K562 (cell line): ENCODE measurements at regions not wholly inside any gene's neighbourhood (a gene's known extent, or its start where the extent isn't known, plus 50 kb on each side); places are given as distances from the start of the nearest gene placed in this dataset.

Experiments
- ATAC-seq: fragments of 200-7000 bp; cut with Tn5 transposase; 3 replicates; pipeline ENCODE4 v1.9.1; 2020; ENCODE audit warnings: moderate library complexity
- BruUV-seq: library from RNA; stranded (reverse); fragments of 400-500 nt; replicated peaks from 2 replicates; lab custom pipeline; 2021; lab: Mats Ljungman, UMichigan
- CTCF ChIA-PET: fragments of 300-600 bp; formaldehyde crosslinking; extraction: SDS; loops from one replicate; lab custom pipeline; 2021; ENCODE audit warnings: low intra/inter-chr PET ratio; lab: Yijun Ruan, JAX
- POLR2A ChIA-PET: fragments of 300-600, 350-650 bp; sonication (Branson Sonifier 250); formaldehyde crosslinking; extraction: SDS; loops from one replicate; lab custom pipeline; 2021; ENCODE audit warnings: antibody characterized with exemption, inconsistent platforms; lab: Yijun Ruan, JAX
- DNase-seq, 4 experiments: peaks; one replicate each; pipeline versions ENCODE4 v3.0.0 to v3.0.0-alpha.2; 2011 to 2018; ENCODE audit warnings: low spot score in 3 of 4, mixed read lengths in 3 of 4; ENCODE audit errors: extremely low read depth in 1 of 4
- FAIRE-seq: peaks from 2 replicates; lab custom pipeline; 2011; peaks lifted over from hg19 to GRCh38; lab: Jason Lieb, UNC
- H2AFZ ChIP-seq: 2 replicates; pipeline ENCODE4 v1.6.0; 2011; ENCODE audit warnings: low read depth, low read length, control low read depth, inconsistent platforms
- H3K27ac ChIP-seq: fragments of 200-600 bp; 3 replicates; pipeline ENCODE4 v1.8.0; 2011; ENCODE audit warnings: low read depth, mild to moderate bottlenecking, control low read depth, inconsistent platforms, low read length, moderate library complexity, mixed read lengths; ENCODE audit errors: extremely low read depth
- H3K27me3 ChIP-seq, 2 experiments: fragments of 300-600 bp in 1 of 2; 2 replicates in 1 of 2; 3 replicates in 1 of 2; pipeline versions ENCODE4 v1.6.0 to v1.8.0; 2011; ENCODE audit warnings: inconsistent platforms in 2 of 2, low read length in 2 of 2, mild to moderate bottlenecking in 1 of 2, mixed read lengths in 1 of 2, moderate library complexity in 1 of 2; ENCODE audit not compliant: control insufficient read depth in 2 of 2, insufficient read depth in 2 of 2
- H3K36me3 ChIP-seq: fragments of 300-600 bp; 3 replicates; pipeline ENCODE4 v1.8.0; 2011; ENCODE audit warnings: mild to moderate bottlenecking, low read length, inconsistent platforms; ENCODE audit not compliant: control insufficient read depth, insufficient read depth
- H3K4me1 ChIP-seq, 2 experiments: fragments of 200-600 bp in 1 of 2; replicated peaks in 1 of 2; 2 replicates in 1 of 2; 3 replicates in 1 of 2; pipeline versions ENCODE4 v1.5.1 to v1.8.0; 2011; ENCODE audit warnings: inconsistent platforms in 2 of 2, low read length in 2 of 2, mild to moderate bottlenecking in 1 of 2, mixed read lengths in 1 of 2, moderate library complexity in 1 of 2; ENCODE audit not compliant: control insufficient read depth in 2 of 2, insufficient read depth in 2 of 2
- H3K4me2 ChIP-seq: 2 replicates; pipeline ENCODE4 v1.6.1; 2011; ENCODE audit warnings: low read length, control low read depth, inconsistent platforms, mixed read lengths; ENCODE audit not compliant: insufficient read depth
- H3K4me3 ChIP-seq: fragments of 200-600 bp; sonication (generic), shearing (Covaris generic); 2 replicates; pipeline ENCODE4 v1.5.1; 2016; ENCODE audit warnings: control low read depth, inconsistent platforms
- H3K79me2 ChIP-seq: fragments of 200-600 bp; 3 replicates; pipeline ENCODE4 v1.8.0; 2011; ENCODE audit warnings: low read length, inconsistent platforms; ENCODE audit not compliant: control insufficient read depth, insufficient read depth
- H3K9ac ChIP-seq, 2 experiments: 2 replicates each; pipeline versions ENCODE4 v1.6.0 to v1.6.1; 2011; ENCODE audit warnings: low read depth in 2 of 2, low read length in 2 of 2, control low read depth in 1 of 2, inconsistent platforms in 1 of 2, mild to moderate bottlenecking in 1 of 2, mixed read lengths in 1 of 2; ENCODE audit not compliant: insufficient read depth in 1 of 2
- H3K9me1 ChIP-seq: one replicate; pipeline ENCODE4 v1.6.0; 2011; ENCODE audit warnings: inconsistent platforms, mild to moderate bottlenecking, low read length, moderate library complexity; ENCODE audit not compliant: control insufficient read depth, insufficient read depth
- H3K9me3 ChIP-seq: replicated peaks from 2 replicates; pipeline ENCODE4 v1.5.1; 2011; ENCODE audit warnings: low read depth, low read length, inconsistent platforms; ENCODE audit not compliant: control insufficient read depth, insufficient read depth
- H4K20me1 ChIP-seq: replicated peaks from 2 replicates; pipeline ENCODE4 v1.6.1; 2011; ENCODE audit warnings: low read length, inconsistent platforms, mixed read lengths; ENCODE audit not compliant: control insufficient read depth, insufficient read depth
- ARHGAP35 ChIP-seq: fragments of 450-650 bp; IDR thresholded peaks from 2 replicates; pipeline ENCODE4 v1.6.1; 2018; ENCODE audit not compliant: partially characterized antibody
- CHD4 ChIP-seq: fragments of 200-600 bp; sonication (generic); IDR thresholded peaks from 3 replicates; pipeline ENCODE4 v1.6.1; 2012; ENCODE audit warnings: low read depth, mild to moderate bottlenecking, mixed read lengths, low read length, inconsistent platforms; ENCODE audit not compliant: insufficient read depth, insufficient replicate concordance, poor library complexity, severe bottlenecking
- CREBBP ChIP-seq: IDR thresholded peaks from one replicate; pipeline ENCODE4 v1.6.1; 2012; ENCODE audit warnings: low read depth, mild to moderate bottlenecking, control low read depth, inconsistent platforms, low read length
- DMBX1 ChIP-seq: fragments of 250-450 bp; sonication (Bioruptor Pico); IDR thresholded peaks from 2 replicates; pipeline ENCODE4 v1.8.0; 2022; ENCODE audit warnings: inconsistent platforms, mild to moderate bottlenecking, moderate library complexity, borderline replicate concordance
- ELK1 ChIP-seq: sonication (generic); formaldehyde crosslinking; IDR thresholded peaks from 2 replicates; pipeline ENCODE4 v1.8.1; 2022; ENCODE audit warnings: missing genetic modification reagents
- ESRRA ChIP-seq: fragments of 450-650 bp; IDR thresholded peaks from 2 replicates; pipeline ENCODE4 v1.6.1; 2014; ENCODE audit warnings: low read depth, mild to moderate bottlenecking, moderate library complexity, borderline replicate concordance
- GABPA ChIP-seq: fragments of 200-800 bp; sonication (Bioruptor generic); conservative IDR thresholded peaks from 2 replicates; pipeline ENCODE4 v1.6.1; 2016; ENCODE audit warnings: low read depth, missing genetic modification characterization, missing compliant biosample characterization
- HIVEP1 ChIP-seq: fragments of 250-450 bp; sonication (Bioruptor Pico); IDR thresholded peaks from 2 replicates; pipeline ENCODE4 v1.4.0; 2020; ENCODE audit warnings: mild to moderate bottlenecking
- HSF4 ChIP-seq: fragments of 250-450 bp; sonication (Bioruptor Pico); IDR thresholded peaks from 2 replicates; pipeline ENCODE4 v2.1.2; 2022; ENCODE audit warnings: mild to moderate bottlenecking, moderate library complexity, borderline replicate concordance
- IRF2 ChIP-seq: sonication (generic); formaldehyde crosslinking; IDR thresholded peaks from 2 replicates; pipeline ENCODE4 v1.8.1; 2022; ENCODE audit warnings: mild to moderate bottlenecking, missing genetic modification reagents
- MLX ChIP-seq, 2 experiments: fragments of 450-650 bp in 1 of 2; sonication (generic) in 1 of 2; formaldehyde crosslinking; conservative IDR thresholded peaks; 2 replicates each; pipeline versions ENCODE4 v1.4.0 to v1.8.1; 2020 to 2022; ENCODE audit warnings: mild to moderate bottlenecking in 1 of 2, missing genetic modification reagents in 1 of 2
- RNF2 ChIP-seq: sonication (generic); IDR thresholded peaks from 2 replicates; pipeline ENCODE4 v1.6.1; 2016
- SETDB1 ChIP-seq: IDR thresholded peaks from one replicate; pipeline ENCODE4 v1.6.1; 2012; ENCODE audit warnings: low read length, control low read depth, inconsistent platforms
- TCF7 ChIP-seq: sonication (generic); IDR thresholded peaks from 2 replicates; pipeline ENCODE4 v1.6.1; 2016; ENCODE audit warnings: antibody characterized with exemption, borderline replicate concordance
- U2AF2 ChIP-seq: fragments of 200-400 bp; formaldehyde crosslinking; optimal IDR thresholded peaks from 2 replicates; pipeline ENCODE3; 2017; ENCODE audit warnings: low read depth, mild to moderate bottlenecking, low read length
- ZNF239 ChIP-seq: fragments of 250-450 bp; sonication (Bioruptor Pico); IDR thresholded peaks from 2 replicates; pipeline ENCODE4 v1.4.0; 2020; ENCODE audit warnings: mild to moderate bottlenecking
- ZNF436 ChIP-seq: fragments of 250-450, 450-650 bp; sonication (Bioruptor Pico); formaldehyde crosslinking; IDR thresholded peaks from 2 replicates; pipeline ENCODE4 v1.7.0; 2020; ENCODE audit warnings: mild to moderate bottlenecking
- ZNF551 ChIP-seq: fragments of 250-450 bp; sonication (Bioruptor Pico); IDR thresholded peaks from 2 replicates; pipeline ENCODE4 v1.5.0; 2021; ENCODE audit warnings: mild to moderate bottlenecking, moderate library complexity
- ZNF699 ChIP-seq: fragments of 250-450 bp; sonication (Bioruptor Pico); IDR thresholded peaks from 2 replicates; pipeline ENCODE4 v1.8.0; 2021; ENCODE audit warnings: mild to moderate bottlenecking, moderate library complexity; ENCODE audit not compliant: insufficient replicate concordance
- WGBS: fragments of 100-300 bp; shearing (Covaris generic); methylation state at CpG from one replicate; pipeline ENCODE4 v1.1.6; 2016; ENCODE audit warnings: low coverage, mixed read lengths; ENCODE audit not compliant: insufficient coverage; ENCODE audit errors: missing lambda C conversion rate; 5-methylcytosine and 5-hydroxymethylcytosine counted together
- in situ Hi-C: fragments of 300-500 bp; cut with MboI; formaldehyde crosslinking; loops from 4 replicates; pipeline ENCODE4 v1.15.0; 2018; ENCODE audit warnings: inconsistent platforms, mixed read lengths
- intact Hi-C: fragments of 100-400 bp; cut with micrococcal nuclease; formaldehyde crosslinking; loops from 2 replicates; pipeline ENCODE4 v1.14.2; 2022

- no peak for TF ChIP-seq MLX (CRISPR knock-in tag; conservative IDR thresholded peaks at IDR 0.05)
- TF ChIP-seq RNF2, result no peak
- TF ChIP-seq ESRRA, result no peak
Observed at GRCh38 chr21:23039846-23040245, 2041.6 kb downstream of the NCAM2 start (continued).

GRCh38 chr21:23045955-23046354, 2047.7 kb downstream of the NCAM2 start:
- no peak for TF ChIP-seq DMBX1 (CRISPR knock-in tag)
- no peak for TF ChIP-seq HIVEP1 (CRISPR knock-in tag)
- no peak for TF ChIP-seq ARHGAP35
- TF ChIP-seq GABPA (tag), result no peak
- TF ChIP-seq ZNF551, result no peak
- no peak for TF ChIP-seq HSF4 (CRISPR knock-in tag)
- no peak for TF ChIP-seq CHD4
- TF ChIP-seq ZNF436, result no peak
- TF ChIP-seq ZNF699 (CRISPR knock-in tag), result no peak
- TF ChIP-seq U2AF2, result no peak
- TF ChIP-seq ELK1, result no peak
- TF ChIP-seq IRF2, result no peak
- no peak for TF ChIP-seq ZNF239
- TF ChIP-seq CREBBP, result no peak
- no peak for TF ChIP-seq TCF7
- TF ChIP-seq SETDB1, result no peak
- Histone ChIP-seq H3K27me3 (no peaks in the 10 kb centered on the region), H3K9me3 (no peaks in the 10 kb centered on the region), H4K20me1 (no peaks in the 10 kb centered on the region), H3K27ac (no peak overlapping the region), H3K4me2 (no peak overlapping the region), H2AFZ (no peak overlapping the region), H3K4me3 (no peak overlapping the region), H3K9me1 (no peaks in the 10 kb centered on the region), H3K9ac (no peak overlapping the region), H3K4me1 (no peaks in the 10 kb centered on the region), H3K79me2 (no peaks in the 10 kb centered on the region), H3K36me3 (no peaks in the 10 kb centered on the region)
- 0% methylated on average over 1 of the region's 1 CpG for WGBS
- FAIRE-seq (no peak), ATAC-seq (no peak), DNase-seq (no peak)
- in situ Hi-C loops (no loop called here), intact Hi-C loops (no loop called here)
- CTCF ChIA-PET, result no interaction called here
- no TSS peak for BruUV-seq
- POLR2A ChIA-PET, result no interaction called here
